Osteocyte (in vitro differentiated cells): ENCODE measurements at regions not wholly inside any gene's neighbourhood (a gene's known extent, or its start where the extent isn't known, plus 50 kb on each side); places are given as distances from the start of the nearest gene placed in this dataset.
"Not testable (repeated sequence)": the region's sequence is repeated elsewhere in the genome, so short reads cannot be mapped to it uniquely, and the experiment has no call there.

Experiments used
- DNase-seq: peaks from one replicate; pipeline ENCODE4 v3.0.0; 2021; ENCODE audit warnings: mixed read lengths; ENCODE audit not compliant: unreplicated experiment; ENCODE audit errors: extremely low spot score
- H3K27ac Mint-ChIP-seq: one replicate; pipeline ENCODE4 v1.8.0; 2021; ENCODE audit warnings: mild to moderate bottlenecking, mixed read lengths; ENCODE audit not compliant: unreplicated experiment
- H3K27me3 Mint-ChIP-seq: one replicate; pipeline ENCODE4 v1.8.0; 2021; ENCODE audit warnings: mixed read lengths; ENCODE audit not compliant: unreplicated experiment
- H3K36me3 Mint-ChIP-seq: one replicate; pipeline ENCODE4 v1.8.0; 2021; ENCODE audit warnings: mixed read lengths; ENCODE audit not compliant: unreplicated experiment
- H3K4me1 Mint-ChIP-seq: one replicate; pipeline ENCODE4 v1.8.0; 2021; ENCODE audit warnings: mixed read lengths; ENCODE audit not compliant: unreplicated experiment
- H3K4me3 Mint-ChIP-seq: one replicate; pipeline ENCODE4 v1.8.0; 2021; ENCODE audit warnings: mild to moderate bottlenecking, moderate library complexity, mixed read lengths; ENCODE audit not compliant: unreplicated experiment
- H3K9me3 Mint-ChIP-seq: one replicate; pipeline ENCODE4 v1.8.0; 2021; ENCODE audit warnings: mixed read lengths; ENCODE audit not compliant: unreplicated experiment
- CTCF ChIP-seq: fragments of 200-600 bp; sonication (generic); IDR thresholded peaks from 2 replicates; pipeline ENCODE4 v1.5.0; 2021; ENCODE audit warnings: antibody characterized with exemption, mild to moderate bottlenecking, moderate library complexity

GRCh38 chr2:88802026-88802425 is 110.6 kb downstream of the RPIA start:
- H3K9me3 Mint-ChIP-seq, H3K27ac Mint-ChIP-seq, H3K36me3 Mint-ChIP-seq, DNase-seq, H3K4me3 Mint-ChIP-seq, H3K4me1 Mint-ChIP-seq: not testable (repeated sequence)
- H3K27me3 Mint-ChIP-seq: peaks cover 22% of the 10 kb centered on the region

GRCh38 chr2:88807237-88807962 is 115.9 kb downstream of the RPIA start:
- Mint-ChIP-seq H3K4me1 (no peaks in the 10 kb centered on the region), H3K9me3 (no peaks in the 10 kb centered on the region), H3K27me3 (peaks cover 8% of the 10 kb centered on the region), H3K4me3 (no peak overlapping the region), H3K27ac (no peak overlapping the region), H3K36me3 (no peaks in the 10 kb centered on the region)
- no peak for DNase-seq
- no peak for TF ChIP-seq CTCF

GRCh38 chr2:88808083-88808482 is 116.6 kb downstream of the RPIA start:
- Mint-ChIP-seq H3K4me1 (no peaks in the 10 kb centered on the region), H3K27me3 (peaks cover 6% of the 10 kb centered on the region), H3K4me3 (no peak overlapping the region), H3K27ac (no peak overlapping the region), H3K36me3 (no peaks in the 10 kb centered on the region), H3K9me3 (no peaks in the 10 kb centered on the region)
- TF ChIP-seq CTCF: no peak
- DNase-seq: no peak

- DNase-seq: no peak
- H3K36me3 Mint-ChIP-seq: no peaks in the 10 kb centered on the region
- H3K27ac Mint-ChIP-seq: no peak overlapping the region
- no peaks in the 10 kb centered on the region for H3K9me3 Mint-ChIP-seq
- H3K27me3 Mint-ChIP-seq: peaks cover 6% of the 10 kb centered on the region
- TF ChIP-seq CTCF: no peak
- H3K4me1 Mint-ChIP-seq: no peaks in the 10 kb centered on the region
- H3K4me3 Mint-ChIP-seq: no peak overlapping the region
Measured at GRCh38 chr2:88808652-88809051, 117.2 kb downstream of the RPIA start.

GRCh38 chr2:88809216-88809615 is 117.7 kb downstream of the RPIA start:
- no peaks in the 10 kb centered on the region for H3K9me3 Mint-ChIP-seq
- H3K27me3 Mint-ChIP-seq: peaks cover 6% of the 10 kb centered on the region
- TF ChIP-seq CTCF: no peak
- no peaks in the 10 kb centered on the region for H3K36me3 Mint-ChIP-seq
- no peak overlapping the region for H3K4me3 Mint-ChIP-seq
- no peak overlapping the region for H3K27ac Mint-ChIP-seq
- no peak for DNase-seq
- H3K4me1 Mint-ChIP-seq: no peaks in the 10 kb centered on the region
